ENCODE measurements at regions not wholly inside any gene's neighbourhood (a gene's known extent, or its start where the extent isn't known, plus 50 kb on each side); places are given as distances from the start of the nearest gene placed in this dataset.

GRCh38 chr4:133777661-133778060 is 423.9 kb downstream of the PABPC4L start:
- Histone ChIP-seq H4K20me1 (ENCODE audit: control insufficient read depth, insufficient read depth, insufficient read length) (no peaks in the 10 kb centered on the region), H3K18ac (ENCODE audit: insufficient read length, low read depth, low read length) (no peak overlapping the region), H3K9ac (ENCODE audit: extremely low read depth, insufficient read length, low read length) (no peak overlapping the region), H3K56ac (ENCODE audit: insufficient read length, low read depth, low read length) (no peak overlapping the region), H3K23ac (ENCODE audit: insufficient read length, low read depth, low read length) (no peak overlapping the region), H2BK12ac (ENCODE audit: insufficient read length, low read depth, low read length) (no peak overlapping the region), H4K5ac (ENCODE audit: insufficient read length, low read depth, low read length) (no peak overlapping the region), H2BK15ac (ENCODE audit: low read depth, low read length) (no peak overlapping the region), H3K23me2 (ENCODE audit: insufficient read length, low read depth, low read length, poor library complexity, severe bottlenecking) (no peaks in the 10 kb centered on the region), H3K79me2 (ENCODE audit: insufficient read depth, low read length) (no peaks in the 10 kb centered on the region), H3K9me3 (ENCODE audit: control insufficient read depth, low read depth, low read length) (no peaks in the 10 kb centered on the region), H4K91ac (ENCODE audit: insufficient read length, low read depth, low read length) (no peak overlapping the region), H3K4ac (ENCODE audit: low read depth, low read length) (no peak overlapping the region), H2BK120ac (ENCODE audit: low read depth, low read length, poor library complexity, severe bottlenecking) (no peak overlapping the region), H3T11ph (ENCODE audit: low read length) (no peak overlapping the region), H3K14ac (ENCODE audit: insufficient read depth, low read length) (no peak overlapping the region), H3K27ac (ENCODE audit: insufficient read length, low read depth, low read length) (no peak overlapping the region), H3K79me1 (ENCODE audit: insufficient read depth, low read depth, low read length, poor library complexity, severe bottlenecking) (no peaks in the 10 kb centered on the region), H2AK5ac (ENCODE audit: insufficient read length, low read length) (no peak overlapping the region), H2BK20ac (ENCODE audit: low read depth, low read length, poor library complexity, severe bottlenecking) (no peak overlapping the region), H3K4me2 (ENCODE audit: insufficient read depth, insufficient read length, low read length) (no peak overlapping the region), H3K4me1 (ENCODE audit: insufficient read depth, low read length) (no peaks in the 10 kb centered on the region), H3K27me3 (ENCODE audit: insufficient read depth, low read length) (no peaks in the 10 kb centered on the region), H2AFZ (ENCODE audit: low read length) (no peak overlapping the region), H4K8ac (replicated peaks; ENCODE audit: insufficient read length, low read depth, low read length) (no peak overlapping the region), H2BK5ac (ENCODE audit: insufficient read length, low read length) (no peak overlapping the region)
- TF ChIP-seq, protein P1, sequence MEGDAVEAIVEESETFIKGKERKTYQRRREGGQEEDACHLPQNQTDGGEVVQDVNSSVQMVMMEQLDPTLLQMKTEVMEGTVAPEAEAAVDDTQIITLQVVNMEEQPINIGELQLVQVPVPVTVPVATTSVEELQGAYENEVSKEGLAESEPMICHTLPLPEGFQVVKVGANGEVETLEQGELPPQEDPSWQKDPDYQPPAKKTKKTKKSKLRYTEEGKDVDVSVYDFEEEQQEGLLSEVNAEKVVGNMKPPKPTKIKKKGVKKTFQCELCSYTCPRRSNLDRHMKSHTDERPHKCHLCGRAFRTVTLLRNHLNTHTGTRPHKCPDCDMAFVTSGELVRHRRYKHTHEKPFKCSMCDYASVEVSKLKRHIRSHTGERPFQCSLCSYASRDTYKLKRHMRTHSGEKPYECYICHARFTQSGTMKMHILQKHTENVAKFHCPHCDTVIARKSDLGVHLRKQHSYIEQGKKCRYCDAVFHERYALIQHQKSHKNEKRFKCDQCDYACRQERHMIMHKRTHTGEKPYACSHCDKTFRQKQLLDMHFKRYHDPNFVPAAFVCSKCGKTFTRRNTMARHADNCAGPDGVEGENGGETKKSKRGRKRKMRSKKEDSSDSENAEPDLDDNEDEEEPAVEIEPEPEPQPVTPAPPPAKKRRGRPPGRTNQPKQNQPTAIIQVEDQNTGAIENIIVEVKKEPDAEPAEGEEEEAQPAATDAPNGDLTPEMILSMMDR (conservative IDR thresholded peaks at IDR 0.05), result no peak
- Mint-ChIP-seq H3K4me3 (no peak overlapping the region), H3K4me1 (no peaks in the 10 kb centered on the region; a peak in 1 of 4 replicates), H3K27me3 (ENCODE audit: low read depth) (no peaks in the 10 kb centered on the region), H3K27ac (no peak overlapping the region), H3K9me3 (peaks cover 3 to 13% of the 10 kb centered on the region in 2 experiments; a peak in 4 of 5 replicates), H3K36me3 (ENCODE audit: insufficient read depth in 1 of 3, low read depth in 3 of 3) (peaks cover under 1 to 10% (median 1%) of the 10 kb centered on the region in 3 experiments; a peak in 6 of 7 replicates)
- no peak for DNase-seq
- no CpG with 5 or more reads among the region's 2 CpGs for WGBS (ENCODE audit: extremely low coverage, insufficient read length, low lambda C conversion rate)

Data from H9 (cell line).